Activated naive CD4-positive, alpha-beta T cell treated with anti-CD3 and anti-CD28 coated beads, Interleukin-2, amount 50 U/mL, for 16 hours (primary cell): ENCODE measurements at regions not wholly inside any gene's neighbourhood (a gene's known extent, or its start where the extent isn't known, plus 50 kb on each side); places are given as distances from the start of the nearest gene placed in this dataset.
"Not testable (repeated sequence)": the region's sequence is repeated elsewhere in the genome, so short reads cannot be mapped to it uniquely, and the experiment has no call there.

ENCODE experiments used
- DNase-seq: peaks from one replicate; pipeline ENCODE4 v3.0.0-alpha.2; 2020

DNA sequence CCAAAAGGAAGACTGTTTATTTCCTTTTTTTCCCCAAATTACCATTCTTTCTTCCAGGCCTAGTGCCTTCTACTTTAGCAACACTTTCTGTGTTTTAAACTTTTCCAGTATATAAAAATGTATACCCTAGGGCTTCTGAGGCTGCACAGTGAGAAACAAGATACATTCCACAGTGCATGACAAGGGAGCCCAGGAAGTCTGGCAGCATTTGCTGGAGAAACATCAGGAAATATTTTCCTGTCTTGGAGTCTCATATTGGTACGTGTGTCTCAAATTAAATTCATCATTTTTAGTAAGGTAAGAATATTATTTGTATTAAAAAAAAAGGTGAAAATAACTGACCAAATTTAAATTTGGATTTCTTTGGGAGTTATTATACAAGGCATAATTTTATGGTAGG, 662.6 kb downstream of the RFPL4B start:
- DNase-seq = no peak

DNA sequence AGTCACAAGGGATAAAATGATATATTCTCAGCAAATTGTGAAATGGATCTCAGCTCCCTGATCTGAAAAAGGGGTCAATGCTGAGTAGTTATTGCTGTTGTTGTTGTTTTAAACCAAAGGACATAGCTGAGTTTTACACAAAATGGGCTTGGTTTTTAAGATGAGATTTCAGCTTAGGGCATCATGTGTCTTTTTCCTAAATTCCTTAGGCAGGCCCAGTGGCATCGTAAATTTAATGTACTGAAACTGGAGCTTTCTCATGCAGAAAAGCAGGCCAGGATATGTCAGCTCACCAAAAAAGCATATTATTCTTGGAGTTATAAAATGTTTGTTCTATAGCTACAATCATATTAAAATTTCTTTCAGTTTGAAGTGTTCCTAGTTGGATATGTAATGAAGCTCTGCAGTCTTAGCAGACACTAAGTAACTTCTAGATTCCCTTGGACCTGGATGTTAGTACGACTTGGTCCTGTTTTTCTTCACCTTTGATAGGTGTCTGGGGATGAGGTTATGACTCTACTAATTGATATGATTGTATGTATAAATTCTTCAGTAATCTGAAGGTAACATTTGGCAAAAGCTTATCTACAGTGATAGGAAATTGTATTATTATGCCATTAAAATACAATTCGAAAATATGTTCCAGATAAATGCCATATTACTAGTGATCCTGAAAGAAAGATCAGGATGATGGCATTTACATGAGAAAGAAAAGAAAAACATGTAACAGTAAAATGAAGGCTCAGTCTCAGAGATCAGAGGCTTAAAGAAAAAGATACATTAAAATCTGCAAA, 663.3 kb downstream of the RFPL4B start:
- DNase-seq = no peak

DNA sequence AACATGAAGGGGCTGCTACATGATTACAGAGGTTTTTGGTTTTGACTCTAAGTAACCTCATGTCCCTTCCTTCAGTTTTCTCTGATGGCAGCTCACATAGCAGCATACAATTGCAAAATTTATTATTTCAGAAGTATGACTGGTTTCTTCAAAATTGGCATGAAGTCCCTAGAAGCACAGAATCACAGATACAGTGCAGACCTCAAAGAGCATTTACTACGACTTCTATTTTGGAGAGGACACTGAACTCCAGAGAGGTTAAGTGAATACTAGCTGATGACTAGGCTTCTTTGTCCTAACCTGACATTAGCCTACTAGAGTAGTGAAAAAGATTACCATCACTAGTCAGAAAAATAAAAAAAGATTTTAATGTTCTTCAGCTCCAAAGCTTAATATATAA, 664.3 kb downstream of the RFPL4B start:
- DNase-seq = no peak

DNA sequence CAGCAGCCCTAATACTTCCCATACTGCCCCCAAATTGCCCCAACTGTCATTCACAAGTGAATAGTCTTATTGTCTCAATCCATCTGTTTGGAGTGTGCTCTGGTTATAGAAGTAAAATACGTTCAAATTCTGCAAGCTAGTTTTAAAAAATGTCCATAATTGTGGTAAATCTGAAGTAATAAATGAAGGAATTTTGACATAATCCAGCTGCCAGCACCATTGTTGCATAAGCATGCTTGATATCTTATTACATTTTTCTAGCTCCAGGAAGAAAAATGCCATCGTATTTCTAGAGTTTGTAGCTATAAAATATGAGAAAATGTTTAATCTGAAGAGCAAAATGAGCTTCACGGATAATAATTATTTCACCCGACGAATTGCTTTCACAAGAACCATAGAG, 664.7 kb downstream of the RFPL4B start:
- no peak for DNase-seq

DNA sequence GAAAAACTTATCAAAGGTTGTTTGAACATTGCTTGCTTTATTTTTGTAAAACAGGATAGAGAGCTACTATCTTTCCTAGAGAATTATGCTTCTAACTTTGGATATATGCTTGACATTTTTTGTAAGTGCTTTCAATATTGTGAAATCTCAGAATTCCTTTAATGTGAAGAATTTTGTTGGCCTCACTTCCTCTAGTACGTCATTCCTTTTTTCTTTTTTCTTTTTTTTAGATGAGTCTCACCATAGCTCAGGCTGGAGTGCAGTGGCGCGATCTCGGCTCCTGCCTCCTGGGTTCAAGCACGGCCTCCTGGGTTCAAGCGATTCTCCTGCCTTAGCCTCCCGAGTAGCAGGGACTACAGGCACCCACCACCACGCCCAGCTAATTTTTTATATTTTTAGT, 668.1 kb downstream of the RFPL4B start:
- no peak for DNase-seq

DNA sequence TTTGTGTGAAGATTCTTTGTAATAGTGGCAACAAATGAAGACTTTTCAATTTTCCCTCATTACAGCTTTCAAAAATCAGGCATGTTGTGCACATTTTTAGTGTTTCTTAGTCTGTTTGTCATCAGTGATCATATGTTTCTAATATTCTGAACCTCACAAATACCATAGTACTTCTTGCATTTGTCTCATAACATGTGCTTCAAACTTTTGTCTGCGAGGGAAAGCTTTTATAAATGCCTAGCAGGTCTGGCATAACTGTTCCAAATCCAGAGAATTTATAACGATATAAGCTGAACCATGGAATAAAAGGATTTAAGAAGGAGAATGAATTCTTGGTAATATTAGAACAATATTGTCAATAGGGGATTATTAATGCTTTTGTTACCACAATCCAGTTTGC, 670.2 kb downstream of the RFPL4B start:
- DNase-seq = no peak

DNA sequence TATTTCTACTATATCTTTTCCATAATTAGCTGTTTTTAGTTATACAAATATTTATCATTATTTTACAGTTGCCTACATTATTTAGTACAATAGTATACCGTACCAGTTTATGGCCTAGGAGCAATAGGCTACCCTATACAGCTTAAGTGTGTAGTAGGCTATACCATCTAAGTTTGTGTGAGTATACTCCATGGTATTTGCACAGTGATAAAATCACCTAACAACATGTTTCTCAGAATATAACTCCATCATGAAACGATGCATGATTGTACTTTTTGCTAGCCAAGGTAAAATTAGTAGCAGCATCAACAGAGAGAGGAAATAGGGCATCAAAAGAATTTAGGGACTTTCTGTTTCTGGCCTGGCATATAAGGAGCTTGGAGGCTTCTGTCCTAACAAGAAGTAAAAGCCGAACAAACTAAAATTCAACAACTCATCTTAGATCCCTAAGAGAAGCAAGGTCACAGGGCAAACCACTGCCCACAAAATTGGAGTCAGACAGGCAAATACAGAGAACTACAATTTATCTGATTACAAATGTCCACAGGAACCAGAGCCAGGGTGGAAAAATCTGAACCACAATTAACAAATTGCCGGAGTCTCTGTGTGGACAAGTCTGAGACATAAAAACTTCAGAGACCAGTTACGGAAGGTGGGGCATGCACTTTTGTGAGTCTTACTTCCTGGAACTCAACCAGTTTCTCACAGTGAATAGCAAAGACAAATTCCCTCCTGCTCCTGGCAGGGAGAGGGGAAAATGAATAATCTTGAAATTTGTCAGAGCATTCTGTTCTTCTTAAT, 671.4 kb downstream of the RFPL4B start:
- no peak for DNase-seq

DNA sequence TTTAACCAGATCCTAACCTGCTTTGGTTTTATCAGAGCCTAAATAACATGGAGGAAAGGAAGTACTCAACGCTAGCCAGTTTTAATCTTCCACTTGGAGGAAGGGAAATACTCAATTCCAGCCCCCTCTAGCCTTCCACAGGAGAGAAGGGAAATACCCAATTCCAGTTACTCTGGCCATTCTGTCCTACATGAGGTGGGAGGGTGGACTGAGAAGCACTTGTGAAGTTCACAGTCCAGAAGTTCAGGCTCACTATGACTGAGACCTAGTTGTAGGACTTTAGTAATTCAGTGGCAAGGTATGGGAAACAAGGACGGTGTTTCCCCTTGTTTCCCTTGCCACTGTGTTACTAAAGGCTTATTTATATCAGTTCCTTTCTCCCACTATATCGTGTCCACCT, 672.0 kb downstream of the RFPL4B start:
- DNase-seq = no peak

DNA sequence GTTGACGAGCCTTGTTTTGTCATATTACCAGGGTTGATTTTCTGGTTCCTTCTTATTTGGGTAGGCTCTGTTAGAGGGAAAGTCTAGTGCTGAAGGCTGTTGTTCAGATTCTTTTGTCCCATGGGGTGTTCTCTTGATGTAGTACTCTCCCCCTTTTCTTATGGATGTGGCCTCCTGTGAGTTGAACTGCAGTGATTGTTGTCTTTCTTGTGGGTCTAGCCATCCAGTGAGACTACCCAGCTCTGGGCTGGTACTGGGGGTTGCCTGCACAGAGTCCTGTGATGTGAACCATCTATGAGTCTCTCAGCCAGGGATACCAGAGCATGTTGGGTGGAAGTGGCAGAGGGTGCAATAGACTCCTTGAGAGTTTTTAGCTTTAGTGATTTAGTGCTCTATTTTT, 680.6 kb downstream of the RFPL4B start:
- DNase-seq = no peak

DNA sequence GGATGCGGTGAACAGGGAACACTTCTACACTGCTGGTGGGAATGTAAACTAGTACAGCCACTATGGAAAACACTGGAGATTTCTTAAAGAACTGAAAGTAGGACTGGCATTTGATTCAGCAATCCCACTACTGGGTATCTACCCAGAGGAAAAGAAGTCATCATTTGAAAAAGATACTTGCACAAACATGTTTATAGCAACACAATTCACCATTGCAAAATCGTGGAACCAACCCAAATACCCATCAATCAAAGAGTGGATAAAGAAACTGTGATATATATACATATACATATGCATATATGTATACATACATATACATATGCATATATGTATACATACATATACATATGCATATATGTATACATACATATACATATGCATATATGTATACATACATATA, 682.0 kb downstream of the RFPL4B start:
- DNase-seq = not testable (repeated sequence)

DNA sequence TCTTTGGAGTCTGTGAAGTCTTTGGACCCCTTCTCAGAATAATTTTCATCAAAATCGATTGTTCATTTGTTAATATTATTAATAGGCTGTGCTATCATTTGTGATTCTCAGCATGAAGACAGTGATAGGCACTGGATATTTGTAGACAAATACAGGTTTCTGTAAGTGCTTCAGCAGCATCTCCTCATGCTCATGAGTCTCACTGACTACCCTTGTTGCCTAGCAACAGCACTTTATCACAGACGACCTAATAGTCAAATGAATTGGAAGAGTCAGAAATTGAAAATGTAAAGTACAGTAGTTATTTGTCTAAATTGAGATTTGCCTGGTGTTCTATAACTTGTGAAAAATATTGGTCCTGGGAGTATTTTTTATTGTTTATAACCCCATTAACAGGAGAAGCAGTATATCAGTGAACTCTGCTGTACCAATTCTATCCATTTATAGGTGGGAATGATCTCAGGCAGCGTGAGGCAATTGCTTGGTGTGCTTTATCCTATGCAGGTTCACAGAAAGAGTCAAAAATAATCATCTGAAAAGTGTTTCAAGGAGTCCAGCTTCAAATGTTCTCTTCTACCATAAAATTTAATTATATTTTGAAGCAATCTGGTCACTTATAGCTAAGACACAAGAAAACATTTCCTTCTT, 684.6 kb downstream of the RFPL4B start:
- no peak for DNase-seq

DNA sequence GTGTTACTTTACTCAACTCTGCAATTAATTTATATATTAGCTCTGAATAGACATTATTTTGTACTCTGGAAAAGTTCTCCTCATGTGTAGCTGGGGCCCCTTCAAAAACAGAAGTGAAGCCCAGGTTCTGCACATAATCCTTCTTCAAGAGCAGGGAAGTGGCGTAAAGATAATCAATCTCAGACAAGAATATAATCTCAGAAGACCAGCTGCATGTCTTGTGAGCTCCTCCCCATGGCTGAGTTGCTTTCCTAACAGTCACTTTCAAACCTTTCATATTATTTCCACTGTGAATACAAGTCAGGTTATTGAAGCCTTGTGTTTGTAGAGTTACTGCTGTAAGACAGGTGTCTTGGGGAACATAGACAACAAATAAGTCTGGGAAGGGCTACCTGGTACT, 691.9 kb downstream of the RFPL4B start:
- DNase-seq = no peak

DNA sequence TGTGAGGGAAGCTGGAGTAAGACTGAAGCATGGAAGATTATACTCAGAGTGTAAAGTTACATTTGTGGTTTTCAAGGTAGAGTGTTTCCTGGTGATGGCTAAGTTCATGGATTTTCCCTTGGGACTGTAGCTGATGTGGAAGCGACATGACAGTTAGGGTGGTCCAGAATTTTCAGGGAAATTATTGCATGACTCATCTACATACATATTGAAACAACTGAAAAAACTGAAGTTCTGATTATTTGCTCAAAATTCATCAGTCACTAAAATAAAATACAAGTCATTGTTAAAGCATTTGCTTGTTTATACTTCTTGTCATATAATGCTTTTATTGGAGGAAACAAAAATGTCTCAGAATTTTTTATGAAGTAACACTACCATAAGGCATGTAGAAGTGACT, 700.0 kb downstream of the RFPL4B start:
- no peak for DNase-seq

DNA sequence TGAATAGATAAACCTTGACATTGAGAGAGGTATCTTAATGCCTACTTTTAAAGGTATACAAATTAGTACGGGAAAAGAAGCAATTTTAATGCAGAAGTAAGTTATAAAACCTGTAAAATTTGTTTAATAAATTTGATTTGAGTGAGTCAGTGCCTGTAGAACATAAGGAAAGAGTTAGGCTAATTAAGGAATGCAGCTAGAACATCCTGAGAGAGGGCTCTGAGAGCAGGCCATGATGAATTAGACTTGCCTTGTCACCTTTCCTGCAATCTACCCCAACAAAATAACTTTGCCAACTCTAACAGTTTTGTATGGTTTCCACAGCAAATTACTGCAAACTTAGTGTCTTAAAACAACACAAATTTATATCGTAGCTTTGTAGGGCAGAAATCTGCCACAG, 700.8 kb downstream of the RFPL4B start:
- DNase-seq = no peak

DNA sequence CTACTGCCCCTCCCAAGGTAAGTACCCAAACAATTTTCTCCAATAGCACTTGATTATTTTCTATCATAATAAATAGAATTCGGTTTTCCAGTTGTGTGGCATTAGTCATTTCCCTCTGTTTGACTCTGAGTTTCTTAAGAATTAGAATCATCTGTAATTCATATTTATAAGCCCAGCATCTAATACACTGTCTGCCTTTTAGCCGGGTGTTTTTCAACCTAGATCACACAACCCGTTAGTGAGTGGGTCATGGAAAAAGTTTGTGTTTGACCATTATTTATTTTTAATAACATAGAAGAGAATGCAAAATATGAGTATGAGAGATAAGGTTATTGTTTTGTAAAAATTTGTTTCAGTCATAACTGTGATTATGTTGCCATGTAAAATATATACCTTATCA, 701.6 kb downstream of the RFPL4B start:
- DNase-seq = no peak

DNA sequence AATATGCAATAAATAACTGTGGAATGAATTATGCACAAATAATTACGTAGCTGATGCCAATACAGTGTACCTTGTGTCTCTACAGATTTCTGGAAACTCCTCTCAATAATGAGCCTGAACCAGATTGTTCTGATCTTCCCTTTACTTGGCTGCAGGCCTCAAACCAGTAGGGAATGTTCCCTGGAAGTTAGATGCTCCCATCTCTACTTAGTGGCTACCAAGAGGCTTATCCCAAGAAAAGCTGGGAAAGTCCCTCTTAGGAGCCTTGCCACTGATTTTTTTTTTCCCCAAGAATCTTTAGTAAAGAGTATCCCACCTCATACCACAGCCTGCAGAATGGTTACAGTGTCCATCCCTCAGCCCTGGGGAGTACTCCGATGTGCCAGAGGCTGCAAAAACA, 702.1 kb downstream of the RFPL4B start:
- DNase-seq = no peak

DNA sequence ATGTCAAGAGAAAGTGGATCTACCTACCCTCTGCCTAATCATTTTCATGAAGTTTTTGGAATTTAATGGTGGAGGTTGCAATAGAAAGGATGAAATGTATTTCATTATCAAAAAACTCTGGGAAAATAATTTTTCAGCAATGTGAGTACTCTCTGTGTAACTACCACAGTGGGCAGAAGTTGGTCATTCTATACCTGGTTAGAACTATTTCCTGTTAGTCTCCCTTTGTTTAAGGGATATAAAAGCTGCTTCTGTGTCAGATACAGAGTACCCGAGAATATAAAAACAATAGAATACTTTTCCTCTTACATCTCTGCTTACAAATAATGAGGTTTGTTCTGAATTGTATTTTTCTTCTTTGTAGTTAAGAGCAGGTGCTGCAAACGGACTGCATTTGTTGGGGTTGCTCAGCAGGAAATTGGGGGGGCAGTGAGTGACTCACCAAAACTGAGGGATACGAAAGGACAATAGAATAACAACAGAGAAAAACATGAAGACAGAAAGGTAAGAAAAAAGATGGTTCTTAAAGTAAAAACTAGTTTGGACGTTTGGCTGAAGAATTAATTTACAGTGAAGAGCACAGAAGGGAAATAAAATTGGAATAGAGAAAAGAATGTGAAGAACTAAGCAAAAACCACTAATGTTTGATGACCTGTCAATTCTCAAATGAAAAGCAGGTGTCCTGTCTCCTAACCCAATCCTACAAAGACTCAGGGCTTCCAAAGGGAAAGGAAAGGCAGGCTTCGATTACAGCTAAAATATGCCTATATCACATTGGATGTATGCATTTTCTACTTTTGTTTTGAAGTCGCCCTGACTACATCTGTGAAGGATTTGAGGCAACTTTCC, 703.1 kb downstream of the RFPL4B start:
- no peak for DNase-seq

DNA sequence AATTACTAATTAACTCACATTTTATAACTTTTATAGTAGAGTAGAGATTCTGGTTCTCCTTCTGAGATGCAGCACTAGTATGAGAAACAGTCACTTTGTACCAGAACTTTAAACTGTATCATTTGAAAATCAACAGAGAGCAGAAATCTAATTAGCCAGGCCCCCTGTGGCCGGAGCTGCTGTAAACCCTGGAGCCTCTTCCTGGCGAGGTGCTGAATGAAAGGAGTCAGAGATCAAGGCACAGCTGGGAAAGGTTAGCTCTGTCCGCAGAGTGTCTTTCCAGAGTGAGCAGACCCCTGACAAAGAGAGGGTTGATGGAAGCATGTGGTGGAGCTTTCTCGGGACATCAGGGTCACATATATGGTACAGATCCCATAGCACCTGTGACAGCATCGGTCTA, 703.8 kb downstream of the RFPL4B start:
- DNase-seq = no peak

DNA sequence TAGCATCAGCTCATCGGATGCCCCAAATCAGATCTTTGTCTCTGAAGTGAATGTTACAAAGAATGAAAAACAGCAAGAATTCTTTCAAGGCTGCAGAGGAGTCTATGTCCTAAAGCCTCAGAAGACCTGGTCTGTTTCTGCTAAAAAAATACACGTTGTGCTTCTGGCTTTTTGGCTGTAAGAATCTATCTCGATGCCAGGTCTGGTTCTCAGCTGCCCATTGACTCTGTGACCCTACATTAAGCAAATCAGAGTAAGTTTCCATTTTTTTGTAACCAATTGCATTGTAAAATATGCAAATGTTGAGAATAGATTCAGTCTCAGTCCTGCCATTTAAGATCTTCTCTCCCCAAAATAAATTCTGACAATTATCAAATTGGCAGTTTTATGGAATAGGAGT, 705.4 kb downstream of the RFPL4B start:
- DNase-seq = no peak

DNA sequence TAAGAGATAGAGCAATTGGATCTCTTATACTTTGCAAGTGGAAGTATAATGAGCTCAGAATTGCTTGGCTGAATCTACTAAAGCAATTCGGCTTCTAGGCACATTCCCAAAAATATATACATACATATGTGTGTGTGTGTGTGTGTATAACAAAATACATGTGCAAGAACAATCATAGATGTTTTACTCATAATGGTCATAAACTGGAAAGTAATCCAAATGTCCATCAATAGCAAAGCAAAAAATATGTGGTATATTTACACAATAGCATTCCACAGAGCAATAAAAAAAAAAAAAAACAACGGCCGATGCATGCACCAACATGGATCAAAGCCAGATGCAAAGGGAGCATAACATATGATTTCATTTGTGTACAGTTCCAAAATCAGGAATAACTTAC, 707.9 kb downstream of the RFPL4B start:
- no peak for DNase-seq

DNA sequence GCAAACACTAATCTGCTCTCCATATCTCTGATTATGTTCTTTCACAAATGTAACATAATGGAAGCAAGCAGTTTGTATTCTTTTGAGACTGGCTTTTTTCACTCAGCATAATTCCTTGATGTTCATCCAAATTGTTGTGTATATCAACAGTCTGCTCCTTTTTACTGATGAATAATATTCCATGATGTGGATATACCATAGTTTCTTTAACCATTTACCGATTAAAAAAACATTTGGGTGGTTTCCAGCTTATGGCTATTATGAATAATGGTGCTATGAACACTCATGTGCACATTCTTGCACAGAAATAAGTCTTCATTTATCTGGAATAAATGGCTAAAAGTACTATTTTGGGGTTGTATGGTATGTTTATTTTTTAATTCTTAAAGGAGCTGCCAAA, 708.9 kb downstream of the RFPL4B start:
- no peak for DNase-seq

DNA sequence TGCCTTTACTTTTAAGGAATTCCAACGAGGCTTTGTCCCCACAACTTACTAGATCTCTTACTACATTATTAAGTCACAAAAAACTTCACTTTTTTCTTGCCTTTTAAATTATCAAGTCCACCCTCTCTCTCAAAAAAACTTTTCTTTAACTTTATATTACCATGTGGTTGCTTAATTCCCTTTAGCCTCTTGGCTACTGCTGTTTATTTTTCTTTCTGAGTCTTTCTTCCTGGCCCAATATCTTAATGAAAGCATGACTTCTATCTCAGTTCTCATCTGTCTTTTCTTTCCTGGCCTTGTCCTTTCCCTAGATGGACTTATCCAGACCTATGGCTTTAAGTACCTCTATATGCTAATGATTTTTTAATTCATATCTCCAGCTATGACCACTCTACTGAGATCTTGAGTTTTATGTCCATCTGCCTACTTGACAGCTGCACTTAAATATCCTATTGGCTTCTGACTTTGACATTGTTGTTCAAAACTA, 710.5 kb downstream of the RFPL4B start:
- DNase-seq = no peak

DNA sequence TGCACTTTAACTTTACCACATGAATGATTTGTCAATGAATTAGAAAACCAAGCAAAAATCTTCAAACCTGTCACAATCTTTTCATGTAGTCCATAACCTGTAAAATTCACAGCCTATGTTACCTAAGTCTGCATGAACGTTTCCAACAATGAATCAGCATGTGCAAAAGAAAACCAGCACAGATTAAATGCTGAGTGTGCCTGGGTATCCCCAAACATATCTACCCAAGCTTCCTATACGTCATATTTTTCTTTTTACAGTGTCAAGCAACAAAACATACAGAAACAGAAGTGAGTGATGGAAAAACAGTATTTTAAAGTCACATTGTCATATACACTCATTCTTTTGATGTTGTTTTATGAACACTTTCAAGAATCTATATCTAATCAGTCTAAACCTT, 713.5 kb downstream of the RFPL4B start:
- DNase-seq = no peak
